HEK293T (cell line): ENCODE measurements at regions not wholly inside any gene's neighbourhood (a gene's known extent, or its start where the extent isn't known, plus 50 kb on each side); places are given as distances from the start of the nearest gene placed in this dataset.

Experiments used
- CTCF ChIA-PET: fragments of 350-600 bp; formaldehyde crosslinking; extraction: SDS; loops from one replicate; lab custom pipeline; 2021; ENCODE audit warnings: antibody characterized with exemption, inconsistent platforms; lab: Yijun Ruan, JAX
- POLR2A ChIA-PET: fragments of 350-600 bp; formaldehyde crosslinking; extraction: SDS; loops from one replicate; lab custom pipeline; 2020; ENCODE audit warnings: antibody characterized with exemption, inconsistent platforms; lab: Yijun Ruan, JAX
- DNase-seq: peaks from one replicate; pipeline ENCODE4 v3.0.0; 2012; ENCODE audit warnings: mixed read lengths; ENCODE audit errors: extremely low spot score
- ARNT ChIP-seq: fragments of 450-650 bp; IDR thresholded peaks from 2 replicates; pipeline ENCODE4 v1.6.1; 2017; ENCODE audit warnings: mild to moderate bottlenecking
- BHLHE40 ChIP-seq: fragments of 450-650 bp; IDR thresholded peaks from 2 replicates; pipeline ENCODE4 v1.6.1; 2016; ENCODE audit warnings: mild to moderate bottlenecking, moderate library complexity, borderline replicate concordance
- CTBP1 ChIP-seq: fragments of 450-650 bp; IDR thresholded peaks from 2 replicates; pipeline ENCODE4 v1.6.1; 2016; ENCODE audit warnings: borderline replicate concordance
- ELF4 ChIP-seq: fragments of 450-650 bp; IDR thresholded peaks from 2 replicates; pipeline ENCODE4 v1.6.1; 2017; ENCODE audit warnings: antibody characterized with exemption
- FOXA1 ChIP-seq: fragments of 450-650 bp; IDR thresholded peaks from 2 replicates; pipeline ENCODE4 v1.6.1; 2016; ENCODE audit warnings: mild to moderate bottlenecking
- FOXK2 ChIP-seq: fragments of 450-650 bp; IDR thresholded peaks from 2 replicates; pipeline ENCODE4 v1.6.1; 2016; ENCODE audit warnings: mild to moderate bottlenecking
- FOXM1 ChIP-seq: fragments of 450-650 bp; IDR thresholded peaks from 2 replicates; pipeline ENCODE4 v1.6.1; 2017; ENCODE audit warnings: mild to moderate bottlenecking, borderline replicate concordance
- HDGF ChIP-seq: fragments of 450-650 bp; IDR thresholded peaks from 2 replicates; pipeline ENCODE4 v1.6.1; 2017; ENCODE audit warnings: antibody characterized with exemption, borderline replicate concordance
- L3MBTL2 ChIP-seq: fragments of 450-650 bp; conservative IDR thresholded peaks from 2 replicates; pipeline ENCODE4 v1.6.1; 2016; ENCODE audit warnings: mild to moderate bottlenecking
- LEF1 ChIP-seq: fragments of 450-650 bp; IDR thresholded peaks from 2 replicates; pipeline ENCODE4 v1.6.1; 2017; ENCODE audit warnings: mild to moderate bottlenecking, borderline replicate concordance
- NFRKB ChIP-seq: fragments of 450-650 bp; IDR thresholded peaks from 2 replicates; pipeline ENCODE4 v1.6.1; 2016; ENCODE audit warnings: mild to moderate bottlenecking, moderate library complexity
- PKNOX1 ChIP-seq: fragments of 450-650 bp; IDR thresholded peaks from 2 replicates; pipeline ENCODE4 v1.6.1; 2016
- SP1 ChIP-seq: fragments of 450-650 bp; IDR thresholded peaks from 2 replicates; pipeline ENCODE4 v1.6.1; 2017
- SUZ12 ChIP-seq: fragments of 450-650 bp; IDR thresholded peaks from 2 replicates; pipeline ENCODE4 v1.6.1; 2016; ENCODE audit warnings: mild to moderate bottlenecking
- TARDBP ChIP-seq: fragments of 450-650 bp; IDR thresholded peaks from 2 replicates; pipeline ENCODE4 v1.6.1; 2016
- ZNF384 ChIP-seq: fragments of 450-650 bp; IDR thresholded peaks from 2 replicates; pipeline ENCODE4 v1.6.1; 2016

- CTCF ChIA-PET = interaction anchor here (0.6 kb wide), 1 partner anchor 15 kb away, joined by 3 read pairs; no protein-coding TSS in a partner anchor
- DNase-seq = no peak
- POLR2A ChIA-PET = no interaction called here
- TF ChIP-seq ZNF384 = no peak
- TF ChIP-seq FOXK2 = no peak
- TF ChIP-seq TARDBP = no peak
- no peak for TF ChIP-seq SUZ12
- TF ChIP-seq ARNT = no peak
- TF ChIP-seq HDGF = no peak
- TF ChIP-seq BHLHE40 = no peak
- no peak for TF ChIP-seq LEF1
- no peak for TF ChIP-seq PKNOX1
- no peak for TF ChIP-seq FOXM1
- no peak for TF ChIP-seq FOXA1
- TF ChIP-seq L3MBTL2 = no peak
These were observed 98.7 kb downstream of the NOC3L start for GRCh38 chr10:94264085-94264484.

GRCh38 chr10:94266091-94266490 lies 96.6 kb downstream of the NOC3L start:
- CTCF ChIA-PET = no interaction called here
- TF ChIP-seq SP1 (no peak), FOXA1 (no peak), HDGF (no peak), TARDBP (no peak), L3MBTL2 (no peak), FOXM1 (no peak), ZNF384 (no peak), LEF1 (no peak), PKNOX1 (no peak), SUZ12 (no peak), CTBP1 (no peak), BHLHE40 (no peak)
- POLR2A ChIA-PET = interaction anchor here (0.6 kb wide), 1 partner anchor 283 kb away, joined by 3 read pairs; no protein-coding TSS in a partner anchor

GRCh38 chr10:94268652-94269051 lies 94.1 kb downstream of the NOC3L start:
- no peak for TF ChIP-seq PKNOX1
- TF ChIP-seq TARDBP = no peak
- no peak for TF ChIP-seq LEF1
- no peak for TF ChIP-seq SP1
- TF ChIP-seq BHLHE40 = no peak
- TF ChIP-seq ZNF384 = no peak
- TF ChIP-seq ELF4 = no peak
- no peak for TF ChIP-seq CTBP1
- TF ChIP-seq FOXA1 = no peak
- no peak for TF ChIP-seq SUZ12
- no peak for TF ChIP-seq L3MBTL2
- TF ChIP-seq NFRKB = no peak
- ChIA-PET CTCF (no interaction called here), POLR2A (no interaction called here)
- DNase-seq = no peak

More at GRCh38 chr10:94266091-94266490, 96.6 kb downstream of the NOC3L start:
- DNase-seq = no peak

GRCh38 chr10:94274142-94274787 lies 88.5 kb downstream of the NOC3L start:
- DNase-seq = no peak
- CTCF ChIA-PET = no interaction called here
- TF ChIP-seq HDGF (no peak), SP1 (no peak), ZNF384 (no peak), BHLHE40 (no peak), CTBP1 (no peak), FOXM1 (no peak), NFRKB (no peak), PKNOX1 (no peak), L3MBTL2 (no peak), FOXK2 (no peak), LEF1 (no peak), TARDBP (no peak), ARNT (no peak), FOXA1 (no peak), ELF4 (no peak), SUZ12 (no peak)
- POLR2A ChIA-PET = no interaction called here

GRCh38 chr10:94276140-94276539 lies 86.6 kb downstream of the NOC3L start:
- DNase-seq = no peak
- POLR2A ChIA-PET = interaction anchor here (0.6 kb wide), 1 partner anchor 11 kb away, joined by 3 read pairs; no protein-coding TSS in a partner anchor
- no peak for TF ChIP-seq ARNT
- no peak for TF ChIP-seq LEF1
- no peak for TF ChIP-seq TARDBP
- no peak for TF ChIP-seq SP1
- TF ChIP-seq BHLHE40 = no peak
- no peak for TF ChIP-seq ZNF384
- TF ChIP-seq CTBP1 = no peak
- TF ChIP-seq NFRKB = no peak
- TF ChIP-seq FOXA1 = no peak
- no peak for TF ChIP-seq FOXK2
- TF ChIP-seq L3MBTL2 = no peak
- no peak for TF ChIP-seq FOXM1
- no peak for TF ChIP-seq ELF4
- no peak for TF ChIP-seq PKNOX1
- TF ChIP-seq HDGF = no peak
- TF ChIP-seq SUZ12 = no peak
- CTCF ChIA-PET = interaction anchor here (0.8 kb wide), 1 partner anchor 14 kb away, joined by 3 read pairs; no protein-coding TSS in a partner anchor
